ENCODE measurements at regions not wholly inside any gene's neighbourhood (a gene's known extent, or its start where the extent isn't known, plus 50 kb on each side); places are given as distances from the start of the nearest gene placed in this dataset.

DNA sequence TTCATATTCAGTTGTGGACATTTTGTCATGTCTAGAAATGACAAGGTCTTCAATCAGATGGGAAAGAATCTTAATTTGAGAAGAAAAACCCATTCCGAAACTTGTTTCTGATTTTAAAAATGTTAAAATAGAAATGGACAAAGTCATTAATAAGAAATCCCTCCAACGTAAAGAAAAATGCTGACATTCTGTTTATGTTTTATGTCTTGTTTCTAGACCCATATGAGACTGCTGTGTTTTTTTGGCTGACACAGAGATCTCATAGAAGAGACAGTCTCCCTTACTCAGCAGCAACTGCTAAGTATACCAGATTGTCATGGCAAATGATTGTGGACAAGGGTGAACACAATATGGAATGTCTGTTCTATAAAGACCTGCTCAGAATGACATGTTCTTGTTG, 538.5 kb downstream of the ZEB2 start:
- no peaks in the 10 kb centered on the region for H3K27me3 Mint-ChIP-seq (ENCODE audit: low read depth)
- H3K9me3 Mint-ChIP-seq (ENCODE audit: low read depth), result no peaks in the 10 kb centered on the region
- H3K27ac Mint-ChIP-seq (ENCODE audit: unreplicated experiment), result no peak overlapping the region
- DNase-seq (ENCODE audit: low spot score), result no peak
- no peak overlapping the region for H3K4me3 Mint-ChIP-seq (ENCODE audit: unreplicated experiment)
- no peaks in the 10 kb centered on the region for H3K4me1 Mint-ChIP-seq (ENCODE audit: low read depth)
- H3K36me3 Mint-ChIP-seq (ENCODE audit: low read depth), result no peaks in the 10 kb centered on the region
- TF ChIP-seq CTCF (IDR thresholded peaks at IDR 0.05), result no peak

- no peak for TF ChIP-seq CTCF (IDR thresholded peaks at IDR 0.05)
- DNase-seq (ENCODE audit: low spot score), result no peak
- peaks cover 11% of the 10 kb centered on the region for H3K4me1 Mint-ChIP-seq (ENCODE audit: low read depth)
- H3K4me3 Mint-ChIP-seq (ENCODE audit: unreplicated experiment), result no peak overlapping the region
- H3K27me3 Mint-ChIP-seq (ENCODE audit: low read depth), result no peaks in the 10 kb centered on the region
- no peaks in the 10 kb centered on the region for H3K9me3 Mint-ChIP-seq (ENCODE audit: low read depth)
- no peaks in the 10 kb centered on the region for H3K36me3 Mint-ChIP-seq (ENCODE audit: low read depth)
- H3K27ac Mint-ChIP-seq (ENCODE audit: unreplicated experiment), result no peak overlapping the region
These were observed 542.6 kb downstream of the ZEB2 start for GRCh38 chr2:143977356-143977755.

DNA sequence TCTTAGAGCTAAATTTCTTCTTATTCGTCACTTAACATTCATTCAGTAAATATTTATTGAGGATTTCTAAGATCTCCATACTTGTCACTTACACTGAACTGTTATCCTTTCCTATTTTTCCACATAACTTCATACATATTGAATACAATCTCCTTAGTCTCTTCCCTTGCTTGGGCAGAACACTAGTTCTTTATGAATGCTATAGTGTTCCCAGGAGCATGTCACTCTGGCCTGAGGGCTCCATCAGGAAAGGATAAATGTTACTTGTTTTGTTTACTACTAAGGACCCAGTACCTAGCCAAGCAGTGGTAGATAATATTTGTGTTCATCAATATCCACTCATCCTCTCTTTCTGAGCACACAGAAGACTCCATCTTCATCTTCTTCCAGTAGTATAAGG, 544.7 kb downstream of the ZEB2 start:
- peaks cover 11% of the 10 kb centered on the region for H3K4me1 Mint-ChIP-seq (ENCODE audit: low read depth)
- H3K9me3 Mint-ChIP-seq (ENCODE audit: low read depth), result no peaks in the 10 kb centered on the region
- no peaks in the 10 kb centered on the region for H3K27me3 Mint-ChIP-seq (ENCODE audit: low read depth)
- peak overlapping the region; percentile 34 for H3K27ac Mint-ChIP-seq (ENCODE audit: unreplicated experiment)
- no peak for DNase-seq (ENCODE audit: low spot score)
- H3K36me3 Mint-ChIP-seq (ENCODE audit: low read depth), result no peaks in the 10 kb centered on the region
- H3K4me3 Mint-ChIP-seq (ENCODE audit: unreplicated experiment), result no peak overlapping the region
- no peak for TF ChIP-seq CTCF (IDR thresholded peaks at IDR 0.05)

GRCh38 chr2:143974262-143974661, 545.7 kb downstream of the ZEB2 start:
- peaks cover 11% of the 10 kb centered on the region for H3K4me1 Mint-ChIP-seq (ENCODE audit: low read depth)
- no peak for TF ChIP-seq CTCF (IDR thresholded peaks at IDR 0.05)
- H3K36me3 Mint-ChIP-seq (ENCODE audit: low read depth), result no peaks in the 10 kb centered on the region
- no peak overlapping the region for H3K27ac Mint-ChIP-seq (ENCODE audit: unreplicated experiment)
- H3K9me3 Mint-ChIP-seq (ENCODE audit: low read depth), result no peaks in the 10 kb centered on the region
- H3K4me3 Mint-ChIP-seq (ENCODE audit: unreplicated experiment), result no peak overlapping the region
- no peaks in the 10 kb centered on the region for H3K27me3 Mint-ChIP-seq (ENCODE audit: low read depth)
- no peak for DNase-seq (ENCODE audit: low spot score)

GRCh38 chr2:143968860-143969259, 551.1 kb downstream of the ZEB2 start:
- Mint-ChIP-seq H3K27ac (ENCODE audit: unreplicated experiment) (no peak overlapping the region), H3K27me3 (ENCODE audit: low read depth) (no peaks in the 10 kb centered on the region), H3K4me3 (ENCODE audit: unreplicated experiment) (no peak overlapping the region), H3K36me3 (ENCODE audit: low read depth) (peaks cover 1% of the 10 kb centered on the region), H3K4me1 (ENCODE audit: low read depth) (peaks cover 4% of the 10 kb centered on the region), H3K9me3 (ENCODE audit: low read depth) (no peaks in the 10 kb centered on the region)
- no peak for DNase-seq (ENCODE audit: low spot score)
- no peak for TF ChIP-seq CTCF (IDR thresholded peaks at IDR 0.05)

All from chondrocyte (in vitro differentiated cells).